HG03159 (cell line): ENCODE measurements at regions not wholly inside any gene's neighbourhood (a gene's known extent, or its start where the extent isn't known, plus 50 kb on each side); places are given as distances from the start of the nearest gene placed in this dataset.
"Not testable (repeated sequence)": the region's sequence is repeated elsewhere in the genome, so short reads cannot be mapped to it uniquely, and the experiment has no call there.

Experiments used
- ATAC-seq: cut with Tn5 transposase; IDR thresholded peaks from one replicate; pipeline ENCODE4 v1.9.1; 2021; ENCODE audit warnings: mild to moderate bottlenecking, moderate library complexity; ENCODE audit not compliant: unreplicated experiment

- ATAC-seq = no peak
These were observed 122.6 kb downstream of the INHBA start for GRCh38 chr7:41579961-41580935.

GRCh38 chr7:41578700-41579099, 124.2 kb downstream of the INHBA start:
- no peak for ATAC-seq

GRCh38 chr7:41576166-41576565, 126.7 kb downstream of the INHBA start:
- no peak for ATAC-seq

- ATAC-seq = no peak
These were observed 128.5 kb downstream of the INHBA start for GRCh38 chr7:41574377-41574776.

DNA sequence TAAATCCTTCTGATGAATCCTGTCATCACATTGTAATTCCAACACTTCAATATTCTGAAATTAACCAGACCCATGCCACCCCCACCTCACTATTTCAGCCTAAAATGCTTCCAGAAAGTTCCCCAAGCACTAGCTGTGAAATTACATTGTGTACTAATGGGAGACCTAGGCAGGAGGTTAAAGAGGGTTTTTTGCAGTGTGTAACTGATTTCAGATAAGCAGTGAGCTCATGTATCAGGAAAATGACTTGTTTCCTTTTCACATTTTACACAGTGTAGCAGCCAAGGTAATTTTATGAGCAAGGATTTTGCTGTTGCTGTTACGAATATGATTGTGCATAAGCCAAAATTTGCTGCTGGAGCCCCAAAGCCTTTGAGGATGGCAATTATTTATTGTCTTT, 129.0 kb downstream of the INHBA start:
- no peak for ATAC-seq

- ATAC-seq = no peak
These were observed 129.4 kb downstream of the INHBA start for GRCh38 chr7:41573443-41573842.

DNA sequence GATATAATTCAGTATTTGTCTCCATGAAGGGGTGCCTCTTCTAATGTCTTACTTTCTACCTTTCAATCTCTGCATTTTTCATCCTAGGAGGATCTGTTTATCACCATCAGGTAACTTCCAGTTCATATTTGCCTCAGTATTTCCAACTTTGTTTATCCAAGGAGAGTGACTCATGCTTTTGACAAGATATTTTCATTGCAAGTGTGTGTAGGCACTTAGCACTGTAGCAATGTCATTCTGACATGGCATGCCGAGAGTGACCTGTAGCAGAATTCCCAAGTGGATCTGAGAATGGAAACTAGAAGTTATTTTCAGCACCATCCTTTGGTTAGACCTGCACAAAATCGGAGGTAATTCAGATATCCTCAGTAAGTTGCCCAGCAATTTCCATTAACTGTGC, 129.9 kb downstream of the INHBA start:
- no peak for ATAC-seq

GRCh38 chr7:41571573-41571972, 131.3 kb downstream of the INHBA start:
- no peak for ATAC-seq

GRCh38 chr7:41570766-41571165, 132.1 kb downstream of the INHBA start:
- ATAC-seq = no peak

GRCh38 chr7:41568135-41568534, 134.8 kb downstream of the INHBA start:
- no peak for ATAC-seq

DNA sequence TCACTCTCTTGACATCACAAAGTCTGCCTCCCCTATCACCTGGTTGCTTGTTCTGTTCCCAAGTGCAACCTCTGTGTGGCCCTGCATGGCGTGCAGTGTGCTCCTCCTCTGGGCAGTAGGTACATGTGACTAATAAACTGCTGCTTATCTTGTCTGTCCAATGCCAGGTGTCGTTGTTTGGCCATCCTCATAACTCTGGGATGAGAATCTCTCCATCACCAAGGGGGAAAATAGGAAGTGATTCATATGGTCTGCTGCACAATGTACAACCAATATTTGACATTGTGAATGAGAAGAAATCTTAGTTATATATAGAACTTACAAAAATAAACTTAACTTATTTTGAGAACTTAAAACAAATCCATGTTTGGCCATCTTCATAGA, 135.2 kb downstream of the INHBA start:
- no peak for ATAC-seq

GRCh38 chr7:41567031-41567730, 135.7 kb downstream of the INHBA start:
- no peak for ATAC-seq

DNA sequence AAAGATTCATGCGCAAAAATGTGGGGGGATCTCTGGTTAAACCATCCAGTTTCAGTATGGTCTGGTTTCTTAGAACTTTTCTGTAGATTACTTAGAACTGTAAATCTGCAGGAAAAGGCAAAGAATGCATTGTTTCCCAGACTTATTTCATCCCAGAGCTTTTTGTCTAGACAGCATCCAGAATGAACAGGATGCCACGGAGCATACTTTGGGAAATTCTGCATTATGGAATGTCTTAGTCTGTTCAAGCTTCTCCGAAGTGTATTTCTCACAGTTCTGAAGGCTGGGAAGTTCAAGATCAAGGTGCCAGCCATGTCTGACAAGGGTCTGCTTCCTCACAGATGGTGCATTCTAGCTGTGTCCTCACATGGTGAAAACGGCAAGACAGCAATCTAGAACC, 136.3 kb downstream of the INHBA start:
- no peak for ATAC-seq

DNA sequence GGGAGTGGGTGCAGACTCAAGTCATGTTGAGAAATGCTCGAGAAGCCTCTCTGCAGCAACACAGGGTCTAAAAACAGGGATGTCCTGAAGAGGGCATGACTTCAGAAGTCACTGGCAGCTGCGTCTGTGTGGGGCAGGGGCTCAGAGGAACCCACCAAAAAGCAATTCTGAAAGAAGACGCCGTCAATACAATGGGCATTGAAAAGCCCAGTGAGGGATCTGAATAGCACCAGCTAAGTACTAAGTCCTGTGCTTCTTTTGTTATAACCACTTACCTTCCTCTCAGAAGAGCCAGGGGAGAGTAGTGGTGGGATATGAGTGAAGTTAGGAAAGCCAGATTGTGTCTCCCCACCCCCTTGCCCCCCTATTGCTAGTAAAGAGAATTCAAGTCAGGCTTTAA, 137.2 kb downstream of the INHBA start:
- ATAC-seq = no peak

- ATAC-seq = no peak
These were observed 143.5 kb downstream of the INHBA start for GRCh38 chr7:41559426-41559825.

DNA sequence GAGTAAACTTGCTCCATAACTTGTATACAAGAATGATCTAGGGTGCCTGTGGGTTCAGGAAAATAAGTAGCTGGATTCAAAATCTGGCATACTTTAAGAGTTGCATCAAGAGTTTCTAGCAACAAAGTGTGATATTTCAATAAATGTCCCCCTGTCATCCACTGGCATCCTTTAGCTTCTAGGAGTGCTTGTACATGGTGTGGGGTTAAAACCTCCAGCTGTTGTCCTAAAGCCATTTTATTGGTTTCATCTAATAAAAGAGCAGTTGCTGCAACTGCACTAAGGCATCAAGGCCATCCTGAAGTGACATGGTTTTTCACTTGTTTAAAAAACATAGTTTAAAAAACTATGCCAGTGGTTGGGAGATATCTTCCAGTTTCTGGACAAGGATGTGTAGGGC, 148.4 kb downstream of the INHBA start:
- ATAC-seq = no peak

DNA sequence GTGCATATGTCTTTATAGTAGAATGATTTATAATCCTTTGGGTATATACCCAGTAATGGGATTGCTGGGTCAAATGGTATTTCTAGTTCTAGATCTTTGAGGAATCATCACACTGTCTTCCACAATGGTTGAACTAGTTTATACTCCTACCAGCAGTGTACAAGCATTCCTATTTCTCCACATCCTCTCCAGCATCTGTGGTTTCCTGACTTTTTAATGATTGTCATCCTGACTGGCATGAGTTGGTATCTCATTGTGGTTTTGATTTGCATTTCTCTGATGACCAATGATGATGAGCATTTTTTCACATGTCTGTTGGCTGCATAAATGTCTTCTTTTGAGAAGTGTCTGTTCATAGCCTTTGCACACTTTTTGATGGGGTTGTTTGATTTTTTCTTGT, 152.8 kb downstream of the INHBA start:
- ATAC-seq = not testable (repeated sequence)

DNA sequence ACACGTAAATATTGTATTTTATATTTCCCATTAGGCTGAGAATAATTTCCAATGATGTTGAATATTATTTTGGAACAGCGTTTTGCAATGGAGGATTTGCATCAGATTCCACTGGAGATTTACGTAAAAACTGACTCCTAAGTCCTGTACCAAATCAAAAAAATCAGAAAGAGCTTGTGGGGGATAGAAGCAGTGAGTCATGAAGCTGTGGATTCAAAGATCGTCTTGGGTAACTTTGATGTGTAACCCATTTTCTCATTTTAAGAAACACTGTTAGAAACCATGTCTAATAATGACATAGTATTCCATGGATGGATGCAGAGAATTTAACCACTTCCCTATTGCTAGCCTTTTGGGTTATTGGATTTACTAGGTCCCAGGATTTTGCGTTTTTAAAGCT, 158.6 kb downstream of the INHBA start:
- no peak for ATAC-seq

- ATAC-seq = no peak
These were observed 162.3 kb downstream of the INHBA start for GRCh38 chr7:41540601-41541000.

DNA sequence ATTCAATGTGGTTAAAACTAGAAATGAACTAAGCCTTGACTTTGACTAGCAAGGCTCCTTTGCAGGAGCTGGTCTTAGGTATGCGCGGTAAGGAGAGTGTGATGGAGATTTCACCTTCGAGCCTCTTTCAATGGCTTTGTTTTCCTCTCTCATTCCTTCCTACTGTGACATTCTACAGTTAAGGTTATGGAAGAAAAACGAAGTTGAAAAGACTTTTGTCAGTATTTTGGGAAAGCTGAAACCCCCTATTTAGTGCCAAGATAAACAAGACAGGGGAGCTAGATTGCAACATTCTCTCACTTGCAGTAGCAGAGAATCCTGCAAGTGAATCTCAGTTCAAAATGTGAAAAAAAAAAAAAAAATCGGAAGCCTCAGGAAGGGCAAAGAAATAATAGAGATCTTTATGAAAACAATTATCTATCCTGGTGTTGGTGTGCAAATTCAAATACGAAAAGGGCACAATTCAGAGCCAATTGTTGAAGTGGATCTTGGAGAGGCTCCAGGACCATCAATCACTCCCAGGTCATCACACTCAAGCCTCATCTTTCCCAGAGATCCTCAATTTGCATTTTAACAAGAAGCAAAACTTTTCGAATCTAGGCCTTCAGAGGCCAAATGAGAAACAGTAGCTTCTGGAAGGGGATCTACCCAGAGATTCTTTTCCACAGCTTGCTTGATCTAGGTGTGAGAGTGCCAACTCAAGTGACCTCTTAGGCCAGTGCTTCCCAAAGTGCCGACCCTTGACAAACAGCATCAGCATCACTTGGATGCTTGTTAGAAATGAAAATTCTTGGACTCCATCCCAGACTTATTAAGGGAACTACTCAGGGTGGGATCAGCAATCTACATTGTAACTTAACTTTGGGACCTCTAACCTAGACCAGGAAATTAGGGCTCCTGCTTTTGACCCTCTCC, 163.8 kb downstream of the INHBA start:
- no peak for ATAC-seq
